ENCODE measurements at regions not wholly inside any gene's neighbourhood (a gene's known extent, or its start where the extent isn't known, plus 50 kb on each side); places are given as distances from the start of the nearest gene placed in this dataset.
A peak's percentile ranks its signal among the peaks of the same experiment; 100 is the strongest.

DNA sequence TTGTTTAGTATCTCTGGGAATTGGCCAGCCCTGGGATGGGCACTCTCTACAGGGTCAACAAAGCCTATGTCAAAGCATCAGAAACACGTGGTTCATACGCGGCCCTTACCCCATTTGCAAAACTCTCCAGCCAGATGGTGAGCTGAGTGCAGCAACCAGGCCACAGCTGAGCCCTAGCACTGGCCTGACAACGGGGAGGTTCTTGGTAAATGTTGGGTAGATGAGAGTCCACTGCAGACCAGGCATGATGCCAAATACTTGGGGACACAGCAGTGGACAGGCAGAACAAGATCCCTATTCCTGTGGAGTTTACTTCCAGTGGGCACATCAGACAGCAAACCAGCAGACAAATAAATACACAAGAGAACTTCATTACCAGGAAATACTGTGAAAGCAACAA is 172.1 kb upstream of the SYT13 start:
- Mint-ChIP-seq H3K27ac (peak overlapping the region; percentile 83; the same call in 1 of the 2 replicates), H3K36me3 (ENCODE audit: low read depth) (no peaks in the 10 kb centered on the region), H3K4me3 (no peak overlapping the region)

DNA sequence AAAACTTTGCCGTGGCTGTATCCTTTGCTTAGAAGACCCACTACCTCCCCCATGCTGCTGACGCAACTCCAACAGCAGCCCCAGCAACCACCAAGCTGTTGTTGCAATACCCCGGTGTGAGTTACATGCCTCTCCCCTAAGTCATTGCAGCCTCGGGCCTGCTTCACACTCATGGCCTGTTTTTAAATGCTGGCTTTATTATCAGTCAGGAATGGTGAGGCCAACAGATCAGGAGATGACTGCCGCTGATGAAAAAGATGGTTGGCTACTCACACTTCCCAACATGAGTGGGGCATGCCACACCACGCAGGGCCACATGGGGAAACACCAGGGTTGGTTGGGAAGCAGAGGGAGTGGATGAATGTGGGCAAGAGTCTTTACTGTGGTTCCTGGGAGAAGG is 171.5 kb upstream of the SYT13 start:
- Mint-ChIP-seq H3K4me3 (no peak overlapping the region; the same call in 1 of the 2 replicates), H3K9me3 (peaks cover 8% of the 10 kb centered on the region), H3K27ac (peak overlapping the region; percentile 83), H3K4me1 (ENCODE audit: low read depth) (peaks cover 23% of the 10 kb centered on the region), H3K27me3 (ENCODE audit: insufficient read depth) (peaks cover 32% of the 10 kb centered on the region), H3K36me3 (ENCODE audit: low read depth) (no peaks in the 10 kb centered on the region)
- peak; percentile 89 for DNase-seq
- TF ChIP-seq, protein P1, sequence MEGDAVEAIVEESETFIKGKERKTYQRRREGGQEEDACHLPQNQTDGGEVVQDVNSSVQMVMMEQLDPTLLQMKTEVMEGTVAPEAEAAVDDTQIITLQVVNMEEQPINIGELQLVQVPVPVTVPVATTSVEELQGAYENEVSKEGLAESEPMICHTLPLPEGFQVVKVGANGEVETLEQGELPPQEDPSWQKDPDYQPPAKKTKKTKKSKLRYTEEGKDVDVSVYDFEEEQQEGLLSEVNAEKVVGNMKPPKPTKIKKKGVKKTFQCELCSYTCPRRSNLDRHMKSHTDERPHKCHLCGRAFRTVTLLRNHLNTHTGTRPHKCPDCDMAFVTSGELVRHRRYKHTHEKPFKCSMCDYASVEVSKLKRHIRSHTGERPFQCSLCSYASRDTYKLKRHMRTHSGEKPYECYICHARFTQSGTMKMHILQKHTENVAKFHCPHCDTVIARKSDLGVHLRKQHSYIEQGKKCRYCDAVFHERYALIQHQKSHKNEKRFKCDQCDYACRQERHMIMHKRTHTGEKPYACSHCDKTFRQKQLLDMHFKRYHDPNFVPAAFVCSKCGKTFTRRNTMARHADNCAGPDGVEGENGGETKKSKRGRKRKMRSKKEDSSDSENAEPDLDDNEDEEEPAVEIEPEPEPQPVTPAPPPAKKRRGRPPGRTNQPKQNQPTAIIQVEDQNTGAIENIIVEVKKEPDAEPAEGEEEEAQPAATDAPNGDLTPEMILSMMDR (IDR thresholded peaks at IDR 0.05) = peak; percentile 23; the same call in 1 of the 2 replicates

More for the DNA sequence above, 172.1 kb upstream of the SYT13 start:
- H3K4me1 Mint-ChIP-seq (ENCODE audit: low read depth) = peaks cover 23% of the 10 kb centered on the region
- TF ChIP-seq, protein P1 (IDR thresholded peaks at IDR 0.05) = no peak
- H3K9me3 Mint-ChIP-seq = peaks cover 8% of the 10 kb centered on the region
- peaks cover 37% of the 10 kb centered on the region for H3K27me3 Mint-ChIP-seq (ENCODE audit: insufficient read depth)
- no peak for DNase-seq

DNA sequence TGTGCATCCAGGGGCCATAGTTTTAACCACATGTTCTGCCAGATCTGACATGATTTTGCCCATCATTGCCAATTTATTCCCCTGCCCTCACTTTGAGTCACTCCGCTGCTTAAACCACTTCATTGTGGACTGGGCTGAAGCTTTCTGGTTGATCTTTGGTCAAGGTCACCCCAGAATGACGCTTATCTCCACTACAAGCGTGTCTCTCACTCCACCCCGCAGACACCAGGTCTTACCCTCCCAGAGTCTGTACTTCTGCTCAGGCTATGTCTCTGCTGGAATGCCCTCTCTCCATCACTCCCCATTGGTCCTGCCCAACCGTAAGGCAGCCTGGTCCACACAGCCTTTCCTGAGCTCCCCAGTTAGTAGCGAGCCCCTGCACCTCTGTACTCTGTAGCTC is 170.5 kb upstream of the SYT13 start:
- Mint-ChIP-seq H3K36me3 (ENCODE audit: low read depth) (no peaks in the 10 kb centered on the region), H3K27ac (peak overlapping the region; percentile 83; the same call in 1 of the 2 replicates), H3K4me1 (ENCODE audit: low read depth) (peaks cover 23% of the 10 kb centered on the region), H3K27me3 (ENCODE audit: insufficient read depth) (peaks cover 22% of the 10 kb centered on the region), H3K9me3 (peaks cover 8% of the 10 kb centered on the region), H3K4me3 (no peak overlapping the region)
- TF ChIP-seq, protein P1 (IDR thresholded peaks at IDR 0.05) = no peak
- DNase-seq = no peak

DNA sequence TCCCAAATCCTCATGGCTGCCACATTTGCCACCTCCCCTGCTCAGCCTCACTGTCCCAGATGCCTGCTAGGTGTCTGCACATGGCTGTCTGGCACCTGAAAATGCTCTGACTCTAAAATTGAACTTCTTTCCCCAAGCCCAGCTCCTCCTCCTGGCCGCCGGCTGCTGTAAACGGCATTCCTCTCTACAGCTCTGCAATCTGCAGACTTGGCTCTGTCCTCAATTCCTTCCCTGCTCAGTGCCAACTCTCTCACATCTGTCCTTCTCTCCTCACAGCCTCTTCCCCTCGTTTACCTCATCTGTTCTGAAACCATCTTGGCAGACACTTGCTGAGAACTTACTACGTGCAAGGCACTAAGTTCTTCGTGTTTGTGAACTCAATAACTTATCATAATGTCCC is 169.4 kb upstream of the SYT13 start:
- H3K36me3 Mint-ChIP-seq (ENCODE audit: low read depth) = no peaks in the 10 kb centered on the region
- TF ChIP-seq, protein P1 (IDR thresholded peaks at IDR 0.05) = no peak
- peaks cover 17% of the 10 kb centered on the region for H3K27me3 Mint-ChIP-seq (ENCODE audit: insufficient read depth)
- no peak overlapping the region for H3K27ac Mint-ChIP-seq
- peak; percentile 15 for DNase-seq
- no peak overlapping the region for H3K4me3 Mint-ChIP-seq
- peaks cover 8% of the 10 kb centered on the region for H3K9me3 Mint-ChIP-seq
- H3K4me1 Mint-ChIP-seq (ENCODE audit: low read depth) = peaks cover 23% of the 10 kb centered on the region

DNA sequence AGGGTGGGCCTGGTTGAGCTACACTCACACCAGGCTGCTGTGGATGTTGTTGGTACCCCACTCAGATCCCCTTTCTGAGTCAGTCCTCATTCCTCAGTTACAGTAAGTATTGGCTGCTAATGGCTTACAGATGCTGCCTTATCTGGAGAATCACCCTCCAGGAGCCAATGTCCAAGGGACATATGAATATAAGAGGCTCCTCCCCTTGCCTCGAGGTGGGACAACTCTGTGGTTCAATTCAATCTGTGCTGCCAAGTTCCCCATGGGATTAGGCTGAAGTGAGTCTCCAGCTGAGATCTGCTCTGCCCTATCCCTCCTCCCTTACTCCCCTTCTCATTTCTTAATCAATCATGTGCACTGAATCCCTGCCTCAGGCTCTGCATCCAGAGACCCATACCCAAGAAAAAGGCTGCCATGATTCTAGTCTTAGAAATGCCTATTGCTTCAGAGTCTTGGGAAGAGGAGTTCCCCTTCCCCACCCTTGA is 168.8 kb upstream of the SYT13 start:
- H3K4me3 Mint-ChIP-seq = no peak overlapping the region
- H3K9me3 Mint-ChIP-seq = peaks cover 8% of the 10 kb centered on the region
- H3K4me1 Mint-ChIP-seq (ENCODE audit: low read depth) = peaks cover 23% of the 10 kb centered on the region
- TF ChIP-seq, protein P1 (IDR thresholded peaks at IDR 0.05) = no peak
- H3K36me3 Mint-ChIP-seq (ENCODE audit: low read depth) = no peaks in the 10 kb centered on the region
- peaks cover 15% of the 10 kb centered on the region for H3K27me3 Mint-ChIP-seq (ENCODE audit: insufficient read depth)
- no peak for DNase-seq
- no peak overlapping the region for H3K27ac Mint-ChIP-seq

DNA sequence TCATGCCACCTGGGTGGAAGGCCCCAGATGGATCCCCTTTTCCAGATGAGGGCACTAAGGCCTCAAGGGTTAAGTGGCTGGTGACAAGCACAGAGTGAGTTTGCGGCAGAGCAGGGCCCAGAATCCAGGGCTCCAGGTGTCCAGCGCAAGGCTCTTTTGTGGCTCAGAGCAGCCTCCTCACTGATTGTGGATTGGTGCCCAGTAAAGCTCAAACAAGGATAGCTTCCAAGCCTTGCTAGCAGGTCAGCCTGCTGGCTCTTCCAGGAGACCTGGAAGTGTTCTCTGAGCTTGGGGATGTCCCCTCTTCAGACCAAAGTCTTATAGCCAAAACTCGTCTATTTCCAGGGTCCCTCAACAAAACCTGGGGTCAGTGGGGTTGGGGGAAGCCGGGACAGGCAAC is 167.6 kb upstream of the SYT13 start:
- H3K36me3 Mint-ChIP-seq (ENCODE audit: low read depth) = no peaks in the 10 kb centered on the region
- peaks cover 23% of the 10 kb centered on the region for H3K4me1 Mint-ChIP-seq (ENCODE audit: low read depth)
- H3K27ac Mint-ChIP-seq = no peak overlapping the region
- TF ChIP-seq, protein P1 (IDR thresholded peaks at IDR 0.05) = no peak
- no peak overlapping the region for H3K4me3 Mint-ChIP-seq
- no peak for DNase-seq
- peaks cover 26% of the 10 kb centered on the region for H3K27me3 Mint-ChIP-seq (ENCODE audit: insufficient read depth)
- peaks cover 8% of the 10 kb centered on the region for H3K9me3 Mint-ChIP-seq

Measured in HFFc6 (cell line).